K562 (cell line): ENCODE measurements at regions not wholly inside any gene's neighbourhood (a gene's known extent, or its start where the extent isn't known, plus 50 kb on each side); places are given as distances from the start of the nearest gene placed in this dataset.
"Not testable (repeated sequence)": the region's sequence is repeated elsewhere in the genome, so short reads cannot be mapped to it uniquely, and the experiment has no call there.

Experiments used
- ADNP ChIP-seq: fragments of 200-800 bp; sonication (Bioruptor generic); IDR thresholded peaks from 2 replicates; pipeline ENCODE4 v1.6.1; 2016; ENCODE audit warnings: missing genetic modification characterization, missing compliant biosample characterization
- ARID1B ChIP-seq: fragments of 450-650 bp; IDR thresholded peaks from 2 replicates; pipeline ENCODE4 v1.6.1; 2016; ENCODE audit warnings: antibody characterized with exemption, mild to moderate bottlenecking, inconsistent platforms
- CBX3 ChIP-seq, 2 experiments: IDR thresholded peaks; 1 replicate in 1 of 2; 2 replicates in 1 of 2; pipeline ENCODE4 v1.6.1; 2012; ENCODE audit warnings: inconsistent platforms in 2 of 2, low read length in 2 of 2, borderline replicate concordance in 1 of 2, control low read depth in 1 of 2
- CC2D1A ChIP-seq: fragments of 450-650 bp; IDR thresholded peaks from 2 replicates; pipeline ENCODE4 v1.6.1; 2017; ENCODE audit warnings: mild to moderate bottlenecking
- CEBPG ChIP-seq, 3 experiments: fragments of 200-800 bp in 1 of 3; sonication (Bioruptor generic) in 1 of 3; sonication (generic) in 1 of 3; formaldehyde crosslinking in 1 of 3; IDR thresholded peaks in 2 of 3; conservative IDR thresholded peaks in 1 of 3; 2 replicates each; pipeline versions ENCODE4 v1.6.1 to v1.8.0; 2016 to 2022; ENCODE audit warnings: missing compliant biosample characterization in 2 of 3, missing genetic modification characterization in 2 of 3, mild to moderate bottlenecking in 1 of 3, missing genetic modification reagents in 1 of 3
- DPF2 ChIP-seq: fragments of 450-650 bp; IDR thresholded peaks from 2 replicates; pipeline ENCODE4 v1.6.1; 2016
- HDAC2 ChIP-seq: fragments of 450-650 bp; IDR thresholded peaks from 2 replicates; pipeline ENCODE4 v1.6.1; 2016; ENCODE audit warnings: mild to moderate bottlenecking
- ID3 ChIP-seq, 2 experiments: fragments of 250-450 bp in 1 of 2; fragments of 450-650 bp in 1 of 2; sonication (Bioruptor Pico) in 1 of 2; IDR thresholded peaks; 2 replicates each; pipeline versions ENCODE4 v1.6.1 to v1.8.0; 2016 to 2021; ENCODE audit warnings: mild to moderate bottlenecking in 2 of 2, moderate library complexity in 2 of 2, missing compliant biosample characterization in 1 of 2, missing genetic modification characterization in 1 of 2
- KDM1A ChIP-seq, 2 experiments: fragments of 450-650 bp; IDR thresholded peaks; 2 replicates each; pipeline ENCODE4 v1.6.1; 2016; ENCODE audit warnings: mild to moderate bottlenecking in 2 of 2
- MAZ ChIP-seq, 2 experiments: fragments of 450-650 bp in 1 of 2; sonication (generic) in 1 of 2; formaldehyde crosslinking; IDR thresholded peaks in 1 of 2; conservative IDR thresholded peaks in 1 of 2; 2 replicates each; pipeline versions ENCODE4 v1.4.0 to v1.5.0; 2020; ENCODE audit warnings: mild to moderate bottlenecking in 1 of 2, missing genetic modification reagents in 1 of 2
- PTBP1 ChIP-seq: fragments of 200-400 bp; formaldehyde crosslinking; IDR thresholded peaks from 2 replicates; pipeline ENCODE4 v1.6.1; 2017; ENCODE audit warnings: low read depth, low read length
- RBM25 ChIP-seq: fragments of 200-400 bp; formaldehyde crosslinking; IDR thresholded peaks from 2 replicates; pipeline ENCODE4 v1.6.1; 2018; ENCODE audit warnings: low read length, low read depth, moderate library complexity; ENCODE audit not compliant: severe bottlenecking
- RCOR1 ChIP-seq, 2 experiments: IDR thresholded peaks; 2 replicates each; pipeline ENCODE4 v1.6.1; 2012; ENCODE audit warnings: low read depth in 2 of 2, low read length in 2 of 2, borderline replicate concordance in 1 of 2, improper control_type of control experiment in 1 of 2
- SMARCA5 ChIP-seq: fragments of 450-650 bp; IDR thresholded peaks from 2 replicates; pipeline ENCODE4 v1.6.1; 2016
- TRIM24 ChIP-seq, 2 experiments: fragments of 450-650 bp; IDR thresholded peaks; 2 replicates each; pipeline ENCODE4 v1.6.1; 2016

DNA sequence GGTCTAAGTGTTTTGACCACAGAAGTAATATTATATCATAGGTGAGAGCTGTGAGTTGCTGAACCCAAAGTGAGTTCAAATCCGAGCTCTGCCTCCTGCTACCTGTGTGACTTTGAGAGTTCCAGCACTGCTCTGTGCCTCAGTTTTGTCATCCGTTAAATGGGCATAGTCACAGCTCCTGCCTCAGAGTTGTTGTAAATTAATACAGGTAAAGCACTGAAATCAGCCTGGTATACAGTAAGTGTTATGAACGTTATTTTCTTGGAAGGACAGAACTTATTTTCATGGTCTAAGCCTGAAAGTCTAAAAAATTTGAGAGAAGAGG is 65.4 kb upstream of the ZNF195 start (continued):
- TF ChIP-seq PTBP1 (0 out of 2 replicates have a peak, but pooled peaks have one; percentile 67), ID3 (tag; IDR thresholded peaks at IDR 0.05) (peak; percentile 40; the same call in 1 of the 2 replicates), HDAC2 (peak; percentile 100), CC2D1A (0 out of 2 replicates have a peak, but pooled peaks have one; percentile 7), DPF2 (peak; percentile 55; the same call in 1 of the 2 replicates), RCOR1 (IDR thresholded peaks at IDR 0.05; ENCODE audit: borderline replicate concordance in 1 of 2, low read depth in 2 of 2, low read length in 2 of 2) (peak; percentile 50 to 90), TRIM24 (IDR thresholded peaks at IDR 0.05) (0 out of 4 replicates have a peak, but pooled peaks of 1 of the 2 experiments have one; percentile 6), MAZ (CRISPR knock-in tag; conservative IDR thresholded peaks at IDR 0.05 in 1 of 2, IDR thresholded peaks at IDR 0.05 in 1 of 2) (0 out of 4 replicates have a peak, but pooled peaks of 1 of the 2 experiments have one; percentile 14), ADNP (tag) (peak; percentile 96), KDM1A (IDR thresholded peaks at IDR 0.05) (peak; percentile 92 to 97), RBM25 (peak; percentile 99), SMARCA5 (peak; percentile 99), CEBPG (tag; conservative IDR thresholded peaks at IDR 0.05 in 1 of 2, IDR thresholded peaks at IDR 0.05 in 1 of 2) (0 out of 4 replicates have a peak, but pooled peaks of 1 of the 2 experiments have one; percentile 40), ARID1B (peak; percentile 47), CBX3 (IDR thresholded peaks at IDR 0.05; ENCODE audit: borderline replicate concordance in 1 of 2, low read length in 2 of 2) (peak in 1 of 2 experiments; percentile 37; a peak in 1 of 3 replicates)
- TF ChIP-seq ID3, CEBPG (CRISPR knock-in tag; IDR thresholded peaks at IDR 0.05): not testable (repeated sequence)
- TF ChIP-seq, all 486 proteins: peak for 32; not testable (repeated sequence) for 454
